Stimulated activated CD8-positive, alpha-beta memory T cell treated with anti-CD3 and anti-CD28 coated beads, Interleukin-7, amount 100 ng/mL, for 48 hours (primary cell): ENCODE measurements at regions not wholly inside any gene's neighbourhood (a gene's known extent, or its start where the extent isn't known, plus 50 kb on each side); places are given as distances from the start of the nearest gene placed in this dataset.
"Not testable (repeated sequence)": the region's sequence is repeated elsewhere in the genome, so short reads cannot be mapped to it uniquely, and the experiment has no call there.

Source experiments
- DNase-seq, 2 donors: peaks; one replicate each; pipeline ENCODE4 v3.0.0-alpha.2; 2020; ENCODE audit warnings: low read depth in 1 of 2; ENCODE audit errors: extremely low read depth in 1 of 2

DNA sequence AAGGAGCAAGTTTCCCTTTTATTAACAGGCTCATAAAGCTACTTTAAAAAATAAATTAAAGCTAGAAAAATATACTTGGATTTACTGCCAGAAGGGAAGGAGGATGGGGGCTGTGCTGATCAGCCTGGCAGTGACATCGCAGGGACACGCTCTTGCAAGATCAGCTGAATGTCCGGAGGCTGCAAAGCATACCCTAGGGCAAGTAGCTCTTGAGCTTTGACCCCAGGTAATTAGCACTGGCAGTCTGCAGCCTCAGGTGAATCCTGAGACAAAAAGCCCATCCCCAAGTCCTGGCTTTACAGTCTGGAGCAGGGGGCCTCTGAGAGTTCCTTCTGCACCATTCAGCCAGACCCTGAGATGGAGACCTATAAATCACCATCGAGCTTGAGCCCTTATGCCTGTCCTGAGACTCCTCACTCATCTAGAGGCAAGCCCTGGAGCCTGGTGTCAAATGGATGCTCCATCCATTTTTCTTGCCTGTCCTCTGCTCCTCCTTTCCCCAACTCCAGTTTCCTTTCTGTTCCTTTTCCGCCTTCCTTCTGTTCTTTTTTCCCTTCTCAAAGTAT is 131.7 kb downstream of the TMEM114 start:
- DNase-seq: no peak

DNA sequence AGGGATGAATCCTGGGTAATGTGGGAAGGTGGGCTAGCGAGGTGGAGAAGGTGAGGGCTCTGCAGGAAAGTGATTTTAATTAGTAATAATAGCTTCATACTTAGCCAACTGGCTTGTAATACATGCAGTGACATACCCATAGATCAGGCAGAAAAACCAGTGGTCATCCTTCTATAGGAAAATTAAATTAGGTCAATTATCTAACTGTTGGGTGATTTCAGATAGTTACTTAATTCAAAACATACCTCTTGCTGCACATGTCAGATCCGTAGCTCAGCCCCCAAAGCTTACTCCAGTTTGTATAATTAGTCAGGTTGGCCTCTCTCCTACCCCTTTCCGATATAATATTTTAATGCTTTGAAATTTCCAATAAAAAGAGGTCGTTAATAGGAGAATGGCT is 137.0 kb downstream of the TMEM114 start:
- DNase-seq: no peak

DNA sequence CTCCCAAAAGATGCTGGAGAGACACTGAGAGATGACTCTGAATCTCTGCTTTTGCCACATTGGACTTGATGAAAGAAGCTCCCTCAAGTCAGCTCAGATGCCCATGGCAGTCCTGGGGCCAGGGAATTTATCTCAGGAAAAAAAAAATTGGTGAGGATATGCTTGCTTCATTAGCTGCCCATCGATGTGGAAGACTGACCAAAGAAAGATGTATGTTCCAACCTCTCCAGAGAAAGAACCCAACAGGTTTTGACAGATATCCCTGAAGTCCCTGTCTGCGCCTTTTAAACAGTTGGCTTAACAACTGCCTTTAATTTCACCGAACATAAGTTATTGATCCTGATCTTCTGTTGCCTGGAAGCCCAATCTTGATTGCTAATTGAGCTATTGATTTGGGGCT is 137.4 kb downstream of the TMEM114 start:
- no peak for DNase-seq

DNA sequence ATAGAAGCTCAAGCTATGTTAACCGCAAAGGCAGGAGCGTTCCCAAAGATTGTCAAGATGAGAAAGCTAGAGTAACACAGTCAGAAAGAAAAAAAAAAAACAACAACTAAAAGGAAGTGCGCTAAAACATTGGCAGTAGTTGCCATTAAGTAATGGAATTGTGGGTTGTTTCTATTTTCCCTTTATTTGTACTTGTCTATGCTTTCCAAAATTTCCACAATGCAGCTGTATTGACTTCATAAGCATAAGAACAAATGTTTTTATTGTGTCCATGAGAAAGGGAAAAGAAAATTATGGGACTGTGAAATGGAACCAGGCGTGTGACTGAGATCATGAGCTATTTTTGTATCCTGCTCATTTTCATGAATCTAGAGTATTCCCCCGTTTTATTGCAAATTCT is 153.4 kb downstream of the TMEM114 start:
- DNase-seq: no peak

DNA sequence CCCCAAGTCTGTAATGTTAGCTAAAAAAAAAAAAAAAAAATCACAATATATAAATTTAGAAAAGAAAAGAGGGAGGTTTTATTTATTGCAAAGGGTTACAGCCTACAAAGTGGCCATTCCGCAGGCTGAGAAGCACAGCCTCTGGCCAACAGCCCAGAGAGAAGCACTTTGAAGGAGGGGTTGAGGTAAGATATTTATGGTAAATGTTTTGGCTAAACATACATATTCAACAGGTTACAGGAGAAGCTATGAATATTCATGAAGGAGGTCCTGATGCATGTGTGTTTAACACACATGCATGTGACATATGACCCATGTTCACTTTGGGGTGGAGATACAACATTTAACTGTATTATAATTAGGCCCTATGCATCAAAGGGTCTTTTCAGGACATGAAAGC is 158.5 kb downstream of the TMEM114 start:
- DNase-seq: no peak

DNA sequence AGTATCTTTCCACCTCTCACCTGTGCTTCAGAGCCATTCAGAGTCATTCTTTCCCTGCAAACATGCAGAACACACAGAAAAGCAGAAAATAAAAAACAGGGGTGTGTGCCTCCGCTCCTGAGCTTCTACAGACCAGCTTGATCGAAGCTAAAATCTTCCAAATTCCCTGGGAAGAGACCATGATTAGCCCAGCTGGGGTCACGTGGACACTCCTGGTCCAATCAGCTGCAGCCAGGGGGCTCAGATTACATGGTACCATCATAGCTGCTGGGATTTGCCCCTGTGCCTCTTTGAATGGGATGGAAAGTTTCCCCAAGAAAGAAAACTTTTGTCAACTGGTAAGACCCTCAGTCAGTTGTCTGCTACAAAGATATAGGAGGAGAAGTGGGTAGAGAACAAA is 159.9 kb downstream of the TMEM114 start:
- DNase-seq: no peak

DNA sequence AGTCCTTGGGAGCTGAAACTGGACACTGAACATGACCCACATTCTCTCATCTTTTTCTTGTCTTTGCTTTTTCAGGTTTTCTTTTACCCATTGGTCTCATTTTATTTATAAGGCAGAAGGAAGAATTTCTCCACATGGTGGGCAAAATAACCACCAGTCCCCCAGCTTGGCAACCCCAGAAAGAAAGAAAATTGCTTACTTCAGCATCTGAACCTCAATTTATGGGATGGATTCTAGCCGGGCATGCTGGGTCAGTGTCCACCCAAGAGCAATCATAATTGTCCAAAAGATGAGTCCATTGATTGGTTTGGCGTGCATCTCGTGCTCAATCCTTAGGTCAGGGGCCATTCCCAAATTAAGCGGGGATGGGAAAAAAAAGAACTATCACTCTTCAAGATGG is 163.7 kb downstream of the TMEM114 start:
- DNase-seq: no peak

DNA sequence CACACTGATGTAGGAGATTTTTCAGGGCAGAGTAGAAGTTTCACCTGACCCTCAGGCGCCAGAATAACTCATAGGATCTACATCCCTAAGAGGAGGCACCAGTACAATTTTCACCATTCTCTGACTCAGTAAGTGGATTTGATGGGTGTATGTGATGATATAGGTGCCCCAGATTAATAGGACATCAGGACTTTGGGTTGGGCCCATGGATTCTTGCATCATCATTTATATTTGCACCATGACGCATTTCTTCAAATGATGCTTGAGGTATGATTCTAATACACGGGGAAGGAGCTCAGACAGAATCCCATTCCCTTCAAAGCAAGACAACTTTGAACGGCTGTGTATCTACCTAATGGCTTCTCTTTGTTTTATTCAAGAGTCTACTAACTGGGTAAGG is 173.2 kb downstream of the TMEM114 start:
- no peak for DNase-seq

DNA sequence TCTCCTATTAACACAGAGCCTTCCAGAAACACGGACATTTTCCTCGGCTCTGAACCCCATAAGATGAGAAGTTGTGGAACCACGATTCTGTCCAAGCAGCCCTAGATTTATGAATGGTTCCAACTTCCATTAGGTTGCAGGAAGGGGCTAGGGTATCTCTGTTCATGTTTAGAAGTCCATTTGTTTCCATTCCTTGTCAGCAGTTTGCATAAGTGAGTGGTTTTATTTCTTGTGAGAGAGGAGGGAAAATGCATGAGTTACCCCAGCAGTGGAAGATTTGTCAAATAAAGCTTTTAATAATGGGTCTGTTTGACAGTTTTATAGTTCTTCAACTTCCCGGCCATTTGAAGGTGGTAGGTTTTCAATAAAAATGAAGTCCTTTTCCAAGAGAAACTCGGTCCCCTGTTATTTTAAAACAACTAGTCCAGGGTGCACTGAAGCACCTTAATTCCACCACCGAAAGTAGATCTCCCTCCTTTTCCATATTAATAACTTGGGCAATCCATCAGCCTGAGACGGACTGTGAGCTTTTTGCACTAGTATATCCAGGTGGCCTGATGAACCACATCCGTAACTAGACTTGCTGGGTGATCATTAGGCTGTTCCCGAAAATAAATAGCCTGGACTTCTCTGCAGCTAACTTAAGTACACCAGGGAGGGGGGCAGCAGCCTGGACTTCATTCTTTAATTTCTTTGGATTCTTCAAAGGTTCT is 181.3 kb downstream of the TMEM114 start:
- no peak for DNase-seq

DNA sequence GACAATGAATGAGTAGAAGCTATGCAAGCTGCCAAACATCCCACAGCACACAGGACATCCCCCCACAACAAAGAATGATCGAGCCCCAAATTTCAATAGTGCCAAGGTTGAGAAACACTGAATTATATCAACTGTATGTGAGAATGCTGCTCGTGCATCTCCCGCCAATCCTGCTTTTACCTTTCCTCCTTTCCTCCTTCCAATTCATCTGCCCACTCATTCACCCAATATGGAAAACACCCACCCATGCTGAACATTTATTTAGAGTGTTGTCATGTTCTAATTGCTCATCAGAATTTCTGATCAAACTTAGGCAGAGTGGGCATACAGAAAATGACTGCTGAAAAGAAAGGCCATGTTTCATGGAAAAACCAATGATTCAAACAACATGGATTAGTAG is 183.0 kb downstream of the TMEM114 start:
- no peak for DNase-seq

DNA sequence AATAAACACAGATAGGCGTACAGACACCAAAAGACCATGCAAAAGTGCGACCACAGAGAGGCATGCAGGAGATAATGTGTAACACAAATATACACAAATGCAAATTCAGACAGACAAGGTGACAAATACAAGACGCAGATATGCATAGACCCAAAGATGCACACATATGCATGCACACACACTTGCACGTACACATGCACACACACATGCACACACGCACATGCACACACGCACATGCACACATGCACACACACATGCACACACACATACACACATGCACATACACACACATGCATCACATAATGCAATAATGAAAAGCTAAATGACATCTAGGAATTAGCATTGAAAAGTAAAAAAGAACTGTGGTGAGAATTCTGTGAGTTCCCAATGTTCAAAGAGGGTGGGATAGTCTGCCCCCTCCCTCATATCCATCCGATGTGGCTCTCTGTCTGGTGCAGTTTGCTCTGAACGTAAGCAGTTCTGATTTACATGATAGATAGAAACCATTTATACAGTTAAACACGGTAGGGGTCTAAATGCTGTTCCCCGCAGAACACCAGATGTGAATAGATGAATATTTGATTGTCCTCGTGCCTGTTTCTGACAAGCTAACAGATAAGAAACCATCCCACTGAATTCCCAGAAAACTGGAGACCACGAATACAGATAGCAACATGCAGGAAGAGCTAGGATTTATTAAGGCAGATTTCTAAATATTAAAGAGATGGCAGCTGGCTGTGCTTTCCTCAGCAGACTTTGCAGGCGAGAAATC is 186.1 kb downstream of the TMEM114 start:
- no peak for DNase-seq

DNA sequence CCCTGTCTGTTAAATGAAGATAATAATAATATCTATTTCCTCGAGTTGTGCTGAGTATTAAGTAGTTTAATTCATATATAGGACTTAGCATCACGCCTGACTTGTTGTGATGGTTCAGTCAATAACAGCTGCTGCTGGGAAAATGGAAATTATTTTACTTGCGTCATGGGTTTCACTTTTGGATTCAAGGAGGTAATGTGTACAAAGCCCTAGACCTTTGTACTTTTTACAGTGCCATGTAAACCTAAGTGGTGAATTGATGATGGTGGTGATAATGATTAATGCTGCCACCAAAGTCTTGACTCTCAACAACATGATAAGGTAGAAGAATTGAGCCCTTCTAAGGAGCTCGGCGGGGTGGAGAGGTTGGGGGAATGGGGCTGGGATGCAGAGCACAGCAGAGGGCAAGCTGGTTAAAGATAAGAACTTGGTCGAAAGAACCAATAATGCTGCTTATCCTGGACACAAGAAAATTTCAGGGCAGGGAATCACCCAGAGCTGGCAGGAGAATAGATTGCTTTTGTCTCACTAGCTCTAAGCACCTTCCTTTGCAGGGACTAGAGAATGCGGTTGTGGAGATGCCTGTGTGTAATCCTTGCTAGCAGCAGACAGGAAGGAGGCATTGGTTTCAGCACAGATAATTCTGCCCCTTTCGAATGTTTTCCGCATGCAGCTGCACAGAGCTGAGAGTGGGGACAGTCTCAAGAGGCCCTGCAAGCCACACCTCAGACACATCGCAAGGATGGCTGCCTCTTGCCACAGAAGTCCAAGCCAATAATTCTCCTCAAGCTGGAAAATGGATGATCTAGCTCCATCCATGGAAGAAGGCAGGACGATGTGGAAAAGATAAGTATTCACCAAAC is 187.1 kb downstream of the TMEM114 start:
- no peak for DNase-seq

DNA sequence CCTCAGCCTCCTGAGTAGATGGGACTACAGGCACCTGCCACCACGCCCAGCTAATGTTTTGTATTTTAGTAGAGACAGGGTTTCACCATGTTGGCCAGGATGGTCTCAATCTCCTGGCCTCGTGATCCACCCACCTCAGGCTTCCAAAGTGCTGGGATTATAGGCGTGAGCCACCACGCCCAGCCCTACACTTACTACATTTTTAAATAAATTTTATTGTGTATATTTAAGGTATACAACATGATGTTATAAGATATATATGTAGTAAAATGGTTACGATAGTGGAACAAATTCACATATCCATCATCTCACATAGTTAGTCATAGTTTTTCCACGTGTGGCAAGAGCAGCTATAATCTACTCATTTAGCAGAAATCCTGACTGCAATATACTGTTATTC is 189.6 kb downstream of the TMEM114 start:
- DNase-seq: not testable (repeated sequence)

DNA sequence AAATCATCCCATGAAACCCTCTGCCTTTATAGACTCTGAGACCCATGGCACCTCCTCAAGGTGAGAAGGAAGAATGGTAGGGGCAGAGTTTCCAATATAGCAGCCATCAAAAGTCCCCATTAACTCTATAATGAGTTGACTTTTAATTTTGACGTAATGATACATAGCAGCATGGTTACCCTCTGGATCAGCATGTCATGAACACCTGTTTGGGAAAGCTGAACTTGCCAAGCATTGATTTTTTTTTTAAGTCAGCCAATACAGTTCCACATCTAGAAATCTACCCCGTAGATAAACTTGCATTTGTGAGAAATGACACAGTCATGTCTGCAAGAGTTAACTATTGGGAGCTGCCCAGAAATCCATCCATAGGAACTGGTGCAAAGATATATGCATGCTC is 191.8 kb downstream of the TMEM114 start:
- DNase-seq: no peak

DNA sequence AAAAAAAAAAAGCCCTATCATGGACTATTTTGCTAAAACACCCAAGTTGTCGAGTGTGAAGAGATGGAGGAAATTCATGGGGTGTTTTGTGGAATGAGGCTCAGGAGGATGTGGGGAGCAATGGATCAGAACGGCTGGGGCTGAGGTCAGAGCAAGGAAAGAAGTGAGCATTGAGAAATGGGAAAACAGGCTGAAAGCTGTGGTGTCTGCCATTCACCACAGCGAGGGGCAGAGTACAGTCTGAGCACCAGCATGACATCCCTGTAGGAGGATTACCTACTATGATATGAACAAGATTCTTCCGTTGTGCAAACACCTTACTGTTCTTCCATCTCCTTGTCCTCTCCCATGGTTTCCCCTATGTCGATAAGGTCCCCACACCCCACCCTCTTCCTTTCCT is 193.1 kb downstream of the TMEM114 start:
- DNase-seq: no peak

DNA sequence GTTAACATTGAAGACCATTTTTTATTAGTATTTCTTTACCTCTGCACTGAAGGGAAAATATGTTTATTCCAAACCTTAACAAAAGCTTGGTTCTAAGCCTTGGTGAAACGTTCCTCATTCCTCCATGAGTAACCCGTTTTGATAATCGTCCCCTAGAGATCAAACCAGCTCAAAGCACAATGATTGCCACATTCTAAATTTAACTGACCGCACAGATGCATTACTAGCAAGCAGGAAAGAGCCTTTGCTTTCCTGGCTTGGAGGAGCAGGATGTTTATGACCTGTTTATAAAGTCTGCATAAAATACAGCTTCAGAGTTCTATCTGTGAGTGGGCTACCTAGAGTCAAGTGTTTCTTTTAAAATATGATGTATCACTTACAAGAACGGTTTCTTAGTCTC is 193.8 kb downstream of the TMEM114 start:
- DNase-seq: no peak

DNA sequence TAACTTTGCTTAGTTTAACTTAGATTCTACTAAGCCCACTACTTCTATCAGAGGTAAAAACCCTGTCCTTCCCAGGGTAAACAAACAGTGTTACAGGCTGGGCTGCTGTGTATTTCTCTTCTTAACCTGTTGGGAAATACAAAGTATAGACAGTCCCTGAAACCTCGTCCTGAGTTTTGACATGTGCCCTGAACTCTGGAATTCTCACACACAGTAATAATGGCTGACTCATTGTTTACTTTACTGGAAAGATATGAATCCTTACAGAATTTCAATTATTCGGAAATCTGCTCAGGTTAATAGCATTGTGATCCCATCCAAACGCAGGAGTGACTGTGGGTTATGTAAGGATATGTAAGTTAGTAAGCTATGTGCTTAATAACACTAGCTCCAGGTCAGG is 199.1 kb downstream of the TMEM114 start:
- DNase-seq: no peak

DNA sequence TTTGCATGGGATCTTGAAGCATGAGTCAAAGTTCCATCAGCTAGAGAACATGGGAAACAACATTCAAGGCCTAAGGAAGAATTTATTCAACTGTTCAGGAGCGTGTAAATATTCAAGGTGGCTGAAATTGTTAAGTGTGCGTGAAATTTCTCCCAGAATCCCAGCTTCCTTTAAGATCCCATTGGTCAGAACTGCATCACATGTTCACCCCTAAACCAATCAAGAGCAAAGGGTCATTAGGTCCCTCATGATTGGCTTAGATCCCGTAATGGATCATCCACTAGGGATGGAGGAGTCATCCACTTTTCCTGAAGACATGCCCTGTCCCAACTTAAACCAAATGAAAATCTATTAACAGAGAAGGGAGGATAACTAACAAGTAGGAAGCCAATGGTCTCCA is 201.6 kb downstream of the TMEM114 start:
- no peak for DNase-seq

DNA sequence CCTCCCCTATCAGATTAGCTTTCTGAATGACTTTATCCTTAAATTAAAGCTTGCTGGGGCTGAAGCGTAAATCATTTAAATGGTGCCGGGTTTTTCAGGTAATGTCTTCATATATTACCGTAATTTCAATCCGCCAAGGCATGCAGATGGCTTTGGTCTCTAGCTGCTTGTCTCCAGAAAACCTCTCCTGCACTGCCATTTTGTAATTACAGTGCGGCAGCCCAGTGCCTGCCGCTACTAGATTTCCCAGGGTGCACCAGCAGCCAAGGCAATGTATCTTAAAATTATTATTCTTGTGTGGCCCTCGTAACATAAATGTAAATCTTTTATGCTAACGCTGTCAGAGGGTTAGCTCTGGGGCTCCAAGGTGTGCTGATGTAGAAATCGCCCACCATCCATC is 208.5 kb downstream of the TMEM114 start:
- DNase-seq: no peak

DNA sequence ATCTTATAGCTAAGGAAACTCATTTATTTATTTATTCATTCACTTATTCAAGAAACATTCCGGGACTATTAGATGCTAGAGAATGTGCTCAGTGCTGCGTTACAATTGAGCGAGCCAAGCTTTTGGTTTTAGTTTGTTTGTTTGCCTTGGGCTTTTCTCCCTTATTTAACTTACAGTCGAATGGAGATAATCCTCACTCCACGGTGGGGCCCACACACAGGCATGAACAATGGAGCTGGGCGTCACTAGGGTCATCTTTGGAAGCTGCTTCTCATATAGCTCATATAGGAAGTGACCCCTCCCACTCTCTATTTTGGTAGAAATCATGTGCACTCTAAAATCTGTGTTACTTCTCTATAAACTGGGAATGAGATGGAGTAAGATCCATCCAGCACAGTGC is 210.0 kb downstream of the TMEM114 start:
- no peak for DNase-seq

DNA sequence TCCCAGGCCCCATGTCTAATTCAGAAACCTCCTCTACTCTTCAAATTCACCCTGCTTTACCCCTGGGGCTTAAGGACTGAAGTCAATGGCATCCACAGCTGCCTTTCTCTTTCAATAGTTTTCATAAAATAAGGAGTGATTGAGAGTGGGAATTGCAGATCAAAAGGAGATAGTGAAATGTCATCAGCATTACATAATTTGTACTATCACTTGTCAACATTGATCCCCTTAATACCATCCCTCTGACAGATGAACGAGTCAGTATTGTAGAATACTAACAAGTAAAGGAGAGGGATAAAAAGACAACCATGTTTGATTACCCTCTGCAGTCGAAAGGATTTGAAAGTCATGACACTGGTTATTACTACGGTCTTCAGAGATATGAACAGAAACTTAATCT is 212.4 kb downstream of the TMEM114 start:
- DNase-seq: no peak
